K562 (cell line): ENCODE measurements at regions not wholly inside any gene's neighbourhood (a gene's known extent, or its start where the extent isn't known, plus 50 kb on each side); places are given as distances from the start of the nearest gene placed in this dataset.

Experiments
- ATAC-seq: fragments of 200-7000 bp; cut with Tn5 transposase; 3 replicates; pipeline ENCODE4 v1.9.1; 2020; ENCODE audit warnings: moderate library complexity
- BruUV-seq: library from RNA; stranded (reverse); fragments of 400-500 nt; replicated peaks from 2 replicates; lab custom pipeline; 2021; lab: Mats Ljungman, UMichigan
- CTCF ChIA-PET: fragments of 300-600 bp; formaldehyde crosslinking; extraction: SDS; loops from one replicate; lab custom pipeline; 2021; ENCODE audit warnings: low intra/inter-chr PET ratio; lab: Yijun Ruan, JAX
- POLR2A ChIA-PET: fragments of 300-600, 350-650 bp; sonication (Branson Sonifier 250); formaldehyde crosslinking; extraction: SDS; loops from one replicate; lab custom pipeline; 2021; ENCODE audit warnings: antibody characterized with exemption, inconsistent platforms; lab: Yijun Ruan, JAX
- DNase-seq, 4 experiments: peaks; one replicate each; pipeline versions ENCODE4 v3.0.0 to v3.0.0-alpha.2; 2011 to 2018; ENCODE audit warnings: low spot score in 3 of 4, mixed read lengths in 3 of 4; ENCODE audit errors: extremely low read depth in 1 of 4
- FAIRE-seq: peaks from 2 replicates; lab custom pipeline; 2011; peaks lifted over from hg19 to GRCh38; lab: Jason Lieb, UNC
- H2AFZ ChIP-seq: 2 replicates; pipeline ENCODE4 v1.6.0; 2011; ENCODE audit warnings: low read depth, low read length, control low read depth, inconsistent platforms
- H3K27ac ChIP-seq: fragments of 200-600 bp; 3 replicates; pipeline ENCODE4 v1.8.0; 2011; ENCODE audit warnings: low read depth, mild to moderate bottlenecking, control low read depth, inconsistent platforms, low read length, moderate library complexity, mixed read lengths; ENCODE audit errors: extremely low read depth
- H3K27me3 ChIP-seq, 2 experiments: fragments of 300-600 bp in 1 of 2; 2 replicates in 1 of 2; 3 replicates in 1 of 2; pipeline versions ENCODE4 v1.6.0 to v1.8.0; 2011; ENCODE audit warnings: inconsistent platforms in 2 of 2, low read length in 2 of 2, mild to moderate bottlenecking in 1 of 2, mixed read lengths in 1 of 2, moderate library complexity in 1 of 2; ENCODE audit not compliant: control insufficient read depth in 2 of 2, insufficient read depth in 2 of 2
- H3K36me3 ChIP-seq: fragments of 300-600 bp; 3 replicates; pipeline ENCODE4 v1.8.0; 2011; ENCODE audit warnings: mild to moderate bottlenecking, low read length, inconsistent platforms; ENCODE audit not compliant: control insufficient read depth, insufficient read depth
- H3K4me1 ChIP-seq, 2 experiments: fragments of 200-600 bp in 1 of 2; replicated peaks in 1 of 2; 2 replicates in 1 of 2; 3 replicates in 1 of 2; pipeline versions ENCODE4 v1.5.1 to v1.8.0; 2011; ENCODE audit warnings: inconsistent platforms in 2 of 2, low read length in 2 of 2, mild to moderate bottlenecking in 1 of 2, mixed read lengths in 1 of 2, moderate library complexity in 1 of 2; ENCODE audit not compliant: control insufficient read depth in 2 of 2, insufficient read depth in 2 of 2
- H3K4me2 ChIP-seq: 2 replicates; pipeline ENCODE4 v1.6.1; 2011; ENCODE audit warnings: low read length, control low read depth, inconsistent platforms, mixed read lengths; ENCODE audit not compliant: insufficient read depth
- H3K4me3 ChIP-seq: fragments of 200-600 bp; sonication (generic), shearing (Covaris generic); 2 replicates; pipeline ENCODE4 v1.5.1; 2016; ENCODE audit warnings: control low read depth, inconsistent platforms
- H3K79me2 ChIP-seq: fragments of 200-600 bp; 3 replicates; pipeline ENCODE4 v1.8.0; 2011; ENCODE audit warnings: low read length, inconsistent platforms; ENCODE audit not compliant: control insufficient read depth, insufficient read depth
- H3K9ac ChIP-seq, 2 experiments: 2 replicates each; pipeline versions ENCODE4 v1.6.0 to v1.6.1; 2011; ENCODE audit warnings: low read depth in 2 of 2, low read length in 2 of 2, control low read depth in 1 of 2, inconsistent platforms in 1 of 2, mild to moderate bottlenecking in 1 of 2, mixed read lengths in 1 of 2; ENCODE audit not compliant: insufficient read depth in 1 of 2
- H3K9me1 ChIP-seq: one replicate; pipeline ENCODE4 v1.6.0; 2011; ENCODE audit warnings: inconsistent platforms, mild to moderate bottlenecking, low read length, moderate library complexity; ENCODE audit not compliant: control insufficient read depth, insufficient read depth
- H3K9me3 ChIP-seq: replicated peaks from 2 replicates; pipeline ENCODE4 v1.5.1; 2011; ENCODE audit warnings: low read depth, low read length, inconsistent platforms; ENCODE audit not compliant: control insufficient read depth, insufficient read depth
- H4K20me1 ChIP-seq: replicated peaks from 2 replicates; pipeline ENCODE4 v1.6.1; 2011; ENCODE audit warnings: low read length, inconsistent platforms, mixed read lengths; ENCODE audit not compliant: control insufficient read depth, insufficient read depth
- CEBPZ ChIP-seq: fragments of 150-350 bp; IDR thresholded peaks from 2 replicates; pipeline ENCODE4 v1.6.1; 2014; ENCODE audit warnings: low read depth, mild to moderate bottlenecking, low read length, borderline replicate concordance
- E2F4 ChIP-seq: sonication (generic); formaldehyde crosslinking; IDR thresholded peaks from 2 replicates; pipeline ENCODE4 v1.8.0; 2022; ENCODE audit warnings: mild to moderate bottlenecking, low read depth, missing genetic modification reagents
- PHB2 ChIP-seq: fragments of 450-650 bp; IDR thresholded peaks from 2 replicates; pipeline ENCODE4 v1.6.1; 2017; ENCODE audit warnings: low read depth
- SAFB ChIP-seq: fragments of 200-400 bp; formaldehyde crosslinking; IDR thresholded peaks from 2 replicates; pipeline ENCODE4 v1.6.1; 2017; ENCODE audit warnings: low read depth, low read length, borderline replicate concordance
- SIRT6 ChIP-seq: IDR thresholded peaks from one replicate; pipeline ENCODE4 v1.6.1; 2012; ENCODE audit warnings: low read depth, mild to moderate bottlenecking, control low read depth, inconsistent platforms, low read length, moderate library complexity
- SMC3 ChIP-seq: conservative IDR thresholded peaks from 2 replicates; pipeline ENCODE4 v1.6.1; 2011; ENCODE audit warnings: low read depth, low read length, improper control_type of control experiment; ENCODE audit not compliant: insufficient read depth
- TAL1 ChIP-seq: fragments of 450-650 bp; IDR thresholded peaks from 2 replicates; pipeline ENCODE4 v1.6.1; 2016; ENCODE audit warnings: mild to moderate bottlenecking
- YBX1 ChIP-seq: fragments of 450-650 bp; IDR thresholded peaks from 2 replicates; pipeline ENCODE4 v1.7.1; 2016; ENCODE audit warnings: mild to moderate bottlenecking
- ZNF175 ChIP-seq: fragments of 200-800 bp; sonication (Bioruptor generic); IDR thresholded peaks from 2 replicates; pipeline ENCODE4 v1.6.1; 2016; ENCODE audit warnings: low read depth, mild to moderate bottlenecking, missing genetic modification characterization, missing compliant biosample characterization
- ZNF239 ChIP-seq: fragments of 250-450 bp; sonication (Bioruptor Pico); IDR thresholded peaks from 2 replicates; pipeline ENCODE4 v1.4.0; 2020; ENCODE audit warnings: mild to moderate bottlenecking
- ZNF354B ChIP-seq: fragments of 250-450 bp; sonication (Bioruptor Pico); IDR thresholded peaks from 2 replicates; pipeline ENCODE4 v1.4.0; 2020
- ZNF512 ChIP-seq: IDR thresholded peaks from 2 replicates; pipeline ENCODE4 v1.6.1; 2016; ENCODE audit warnings: missing genetic modification characterization, missing compliant biosample characterization
- ZNF655 ChIP-seq: fragments of 250-450 bp; sonication (Bioruptor Pico); IDR thresholded peaks from 2 replicates; pipeline ENCODE4 v1.5.0; 2021
- WGBS: fragments of 100-300 bp; shearing (Covaris generic); methylation state at CpG from one replicate; pipeline ENCODE4 v1.1.6; 2016; ENCODE audit warnings: low coverage, mixed read lengths; ENCODE audit not compliant: insufficient coverage; ENCODE audit errors: missing lambda C conversion rate; 5-methylcytosine and 5-hydroxymethylcytosine counted together
- in situ Hi-C: fragments of 300-500 bp; cut with MboI; formaldehyde crosslinking; loops from 4 replicates; pipeline ENCODE4 v1.15.0; 2018; ENCODE audit warnings: inconsistent platforms, mixed read lengths
- intact Hi-C: fragments of 100-400 bp; cut with micrococcal nuclease; formaldehyde crosslinking; loops from 2 replicates; pipeline ENCODE4 v1.14.2; 2022
- TF ChIP-seq, protein P1 (sequence below): fragments of 250-450 bp; sonication (Bioruptor Pico); IDR thresholded peaks from 2 replicates; pipeline ENCODE4 v1.5.1; 2021; ENCODE audit warnings: mild to moderate bottlenecking

- 8% methylated on average over 1 of the region's 1 CpG for WGBS
- no peak overlapping the region for H2AFZ ChIP-seq
- H3K9me3 ChIP-seq = no peaks in the 10 kb centered on the region
- H4K20me1 ChIP-seq = no peaks in the 10 kb centered on the region
- H3K36me3 ChIP-seq = no peaks in the 10 kb centered on the region
- no peaks in the 10 kb centered on the region for H3K79me2 ChIP-seq
- H3K4me1 ChIP-seq = no peaks in the 10 kb centered on the region
- DNase-seq (no peak), FAIRE-seq (no peak), ATAC-seq (no peak)
- intact Hi-C loops (no loop called here), in situ Hi-C loops (no loop called here)
- no peak overlapping the region for H3K4me3 ChIP-seq
- POLR2A ChIA-PET = no interaction called here
- no peak overlapping the region for H3K27ac ChIP-seq
- CTCF ChIA-PET = no interaction called here
- H3K27me3 ChIP-seq = no peaks in the 10 kb centered on the region
- no peak for TF ChIP-seq TAL1
- no peak for TF ChIP-seq CEBPZ
- no peak for TF ChIP-seq ZNF655
- no peak for TF ChIP-seq ZNF512 (tag)
- TF ChIP-seq, protein P1, sequence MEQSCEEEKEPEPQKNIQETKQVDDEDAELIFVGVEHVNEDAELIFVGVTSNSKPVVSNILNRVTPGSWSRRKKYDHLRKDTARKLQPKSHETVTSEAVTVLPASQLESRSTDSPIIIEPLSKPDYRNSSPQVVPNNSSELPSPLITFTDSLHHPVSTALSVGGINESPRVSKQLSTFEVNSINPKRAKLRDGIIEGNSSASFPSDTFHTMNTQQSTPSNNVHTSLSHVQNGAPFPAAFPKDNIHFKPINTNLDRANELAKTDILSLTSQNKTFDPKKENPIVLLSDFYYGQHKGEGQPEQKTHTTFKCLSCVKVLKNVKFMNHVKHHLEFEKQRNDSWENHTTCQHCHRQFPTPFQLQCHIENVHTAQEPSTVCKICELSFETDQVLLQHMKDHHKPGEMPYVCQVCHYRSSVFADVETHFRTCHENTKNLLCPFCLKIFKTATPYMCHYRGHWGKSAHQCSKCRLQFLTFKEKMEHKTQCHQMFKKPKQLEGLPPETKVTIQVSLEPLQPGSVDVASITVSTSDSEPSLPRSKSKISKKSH (CRISPR knock-in tag) = no peak
- no peak for TF ChIP-seq ZNF354B (CRISPR knock-in tag)
- TF ChIP-seq PHB2 = no peak
- TF ChIP-seq YBX1 = no peak
- no peak for TF ChIP-seq SMC3
- TF ChIP-seq E2F4 = no peak
- no peak for TF ChIP-seq SIRT6
- TF ChIP-seq SAFB = no peak
- no peak for TF ChIP-seq ZNF239
- TF ChIP-seq ZNF175 (CRISPR knock-in tag) = no peak
- BruUV-seq = no TSS peak
- no peak overlapping the region for H3K9ac ChIP-seq
- no peaks in the 10 kb centered on the region for H3K9me1 ChIP-seq
- H3K4me2 ChIP-seq = no peak overlapping the region
Observed at GRCh38 chr10:9228771-9229170, 1174.3 kb downstream of the GATA3 start.
